Activated CD4-positive, alpha-beta memory T cell treated with anti-CD3 and anti-CD28 coated beads for 36 hours (primary cell): ENCODE measurements at regions not wholly inside any gene's neighbourhood (a gene's known extent, or its start where the extent isn't known, plus 50 kb on each side); places are given as distances from the start of the nearest gene placed in this dataset.

Experiments
- CTCF ChIA-PET: fragments of 350-600 bp; sonication (Branson Sonifier 250); formaldehyde crosslinking; loops from one replicate; lab custom pipeline; 2021; ENCODE audit warnings: antibody characterized with exemption, inconsistent platforms; lab: Charles Lee
- POLR2A ChIA-PET: fragments of 350-600 bp; sonication (Branson Sonifier 250); formaldehyde crosslinking; loops from one replicate; lab custom pipeline; 2021; ENCODE audit warnings: antibody characterized with exemption; lab: Charles Lee
- DNase-seq: peaks from one replicate; pipeline ENCODE4 v3.0.0-alpha.2; 2020
- H3K27ac Mint-ChIP-seq: one replicate; pipeline ENCODE4 v1.8.0; 2021; ENCODE audit warnings: mixed read lengths
- H3K27me3 Mint-ChIP-seq: one replicate; pipeline ENCODE4 v1.8.0; 2021; ENCODE audit warnings: mixed read lengths
- H3K36me3 Mint-ChIP-seq: one replicate; pipeline ENCODE4 v1.8.0; 2021; ENCODE audit warnings: mixed read lengths
- H3K4me1 Mint-ChIP-seq: one replicate; pipeline ENCODE4 v1.8.0; 2021; ENCODE audit warnings: low read depth, mixed read lengths
- H3K4me3 Mint-ChIP-seq: one replicate; pipeline ENCODE4 v1.8.0; 2021; ENCODE audit warnings: mild to moderate bottlenecking, mixed read lengths
- H3K9me3 Mint-ChIP-seq: one replicate; pipeline ENCODE4 v1.8.0; 2021; ENCODE audit warnings: mixed read lengths
- intact Hi-C: fragments of 100-400 bp; cut with micrococcal nuclease; formaldehyde crosslinking; loops from one replicate; pipeline ENCODE4 v1.15.1; 2023

DNA sequence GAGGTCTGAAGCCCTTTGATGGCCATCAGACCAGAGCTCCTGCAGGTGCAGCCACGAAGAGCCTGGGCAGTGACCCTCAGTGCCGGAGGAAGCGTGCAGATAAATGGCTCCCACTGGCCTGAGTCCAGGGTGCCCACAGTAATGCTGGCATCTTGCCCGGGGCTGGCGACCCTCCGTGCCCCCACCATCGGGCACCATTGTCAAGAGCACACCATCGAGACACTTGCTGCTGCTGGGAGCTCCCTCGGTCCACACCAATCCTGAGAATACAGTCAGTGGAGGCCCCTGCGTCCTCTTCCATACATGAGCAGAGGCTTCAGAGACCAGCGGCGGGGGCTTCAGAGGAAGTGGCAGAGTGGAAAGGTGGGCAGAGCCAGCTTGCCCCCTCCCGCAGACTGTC is 1448.3 kb downstream of the BRD1 start:
- Mint-ChIP-seq H3K4me3 (no peak overlapping the region), H3K27me3 (peaks cover 13% of the 10 kb centered on the region), H3K9me3 (peaks cover 5% of the 10 kb centered on the region), H3K36me3 (peaks cover 1% of the 10 kb centered on the region), H3K4me1 (no peaks in the 10 kb centered on the region), H3K27ac (no peak overlapping the region)
- DNase-seq, result no peak
- intact Hi-C loops, result no loop called here
- CTCF ChIA-PET, result no interaction called here
- POLR2A ChIA-PET, result no interaction called here

DNA sequence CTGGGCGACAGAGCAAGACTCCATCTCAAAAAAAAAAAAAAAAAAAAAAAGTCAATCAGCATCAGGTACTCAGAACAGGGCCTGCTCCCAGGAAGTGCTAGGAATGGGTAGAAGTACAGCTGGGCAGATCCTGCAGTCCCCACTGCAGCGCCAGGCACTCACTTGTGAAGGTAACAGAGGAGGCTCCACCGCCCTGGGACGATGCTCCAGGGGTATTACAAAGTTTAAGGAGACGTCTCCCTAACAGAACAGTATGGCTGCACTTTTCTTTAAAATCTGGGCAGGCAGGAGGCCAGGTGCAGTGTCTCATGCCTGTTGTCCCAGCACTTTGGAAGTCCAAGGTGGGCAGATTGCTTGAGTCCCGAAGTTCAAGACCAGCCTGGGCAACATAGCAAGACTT is 1449.0 kb downstream of the BRD1 start:
- CTCF ChIA-PET, result no interaction called here
- no peaks in the 10 kb centered on the region for H3K4me1 Mint-ChIP-seq
- intact Hi-C loops, result no loop called here
- peaks cover 15% of the 10 kb centered on the region for H3K27me3 Mint-ChIP-seq
- H3K27ac Mint-ChIP-seq, result no peak overlapping the region
- H3K4me3 Mint-ChIP-seq, result no peak overlapping the region
- POLR2A ChIA-PET, result no interaction called here
- no peak for DNase-seq
- H3K36me3 Mint-ChIP-seq, result no peaks in the 10 kb centered on the region
- H3K9me3 Mint-ChIP-seq, result no peaks in the 10 kb centered on the region

DNA sequence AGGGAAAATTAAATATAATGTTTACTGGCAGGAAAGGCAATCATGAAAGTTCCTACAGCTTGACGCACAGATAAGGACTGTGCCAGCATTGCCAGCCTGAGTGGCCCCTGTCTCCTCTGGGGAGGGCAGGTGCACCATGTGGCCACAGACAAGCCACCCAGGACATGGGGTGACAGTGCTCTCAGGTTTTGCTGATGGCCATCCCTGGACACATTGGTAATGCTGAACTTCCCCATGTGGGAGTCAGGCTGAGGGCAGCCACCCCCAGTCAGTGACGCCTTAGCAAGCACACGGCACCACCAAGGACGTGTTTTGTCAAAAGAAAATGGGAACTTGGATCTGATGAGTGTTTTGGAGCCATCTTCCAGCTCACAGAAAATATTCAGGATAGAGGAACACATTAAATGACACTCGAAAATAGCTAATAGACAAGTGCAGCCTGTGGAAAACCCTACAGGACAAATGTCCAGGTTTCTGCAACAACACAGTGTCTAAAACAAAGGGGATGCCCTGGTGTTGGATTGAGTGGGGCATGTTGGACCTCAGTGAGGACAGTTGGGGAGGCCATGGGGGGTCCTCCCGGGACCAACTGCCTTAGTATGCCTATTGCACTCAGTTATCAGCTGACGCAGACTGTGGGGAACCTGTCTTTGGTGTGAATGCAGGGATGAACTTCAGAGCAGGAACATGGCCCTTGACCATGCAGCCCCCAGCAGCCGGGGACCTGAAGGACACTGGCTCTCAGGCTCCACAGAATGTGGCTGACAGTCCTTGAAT is 1450.5 kb downstream of the BRD1 start:
- intact Hi-C loops, result no loop called here
- peaks cover 19% of the 10 kb centered on the region for H3K27me3 Mint-ChIP-seq
- no peaks in the 10 kb centered on the region for H3K9me3 Mint-ChIP-seq
- H3K4me3 Mint-ChIP-seq, result no peak overlapping the region
- H3K4me1 Mint-ChIP-seq, result no peaks in the 10 kb centered on the region
- DNase-seq, result no peak
- ChIA-PET CTCF (no interaction called here), POLR2A (no interaction called here)
- H3K36me3 Mint-ChIP-seq, result no peaks in the 10 kb centered on the region
- no peak overlapping the region for H3K27ac Mint-ChIP-seq

DNA sequence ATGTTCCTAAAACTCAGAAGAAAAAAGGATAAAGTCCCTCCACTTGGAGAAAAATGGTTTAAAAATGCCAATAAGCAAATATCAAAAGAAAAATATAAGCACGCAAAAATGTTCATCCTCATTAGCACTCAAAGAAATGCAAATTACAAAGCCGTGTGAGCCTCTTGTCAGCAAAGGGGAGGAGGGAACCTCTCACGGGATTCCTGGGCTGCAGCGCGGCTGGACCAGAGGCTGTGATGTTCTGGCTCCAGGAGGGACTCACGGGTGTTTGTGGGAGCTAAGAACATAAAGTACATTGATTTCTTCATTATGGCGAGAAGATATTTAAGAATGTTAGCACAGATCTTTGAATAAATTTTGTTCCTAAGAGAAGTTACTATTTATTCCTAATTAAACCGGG is 1451.2 kb downstream of the BRD1 start:
- no peaks in the 10 kb centered on the region for H3K9me3 Mint-ChIP-seq
- peaks cover 19% of the 10 kb centered on the region for H3K27me3 Mint-ChIP-seq
- no peak overlapping the region for H3K27ac Mint-ChIP-seq
- no peak for DNase-seq
- H3K4me1 Mint-ChIP-seq, result no peaks in the 10 kb centered on the region
- intact Hi-C loops, result no loop called here
- no peak overlapping the region for H3K4me3 Mint-ChIP-seq
- ChIA-PET POLR2A (no interaction called here), CTCF (no interaction called here)
- no peaks in the 10 kb centered on the region for H3K36me3 Mint-ChIP-seq

DNA sequence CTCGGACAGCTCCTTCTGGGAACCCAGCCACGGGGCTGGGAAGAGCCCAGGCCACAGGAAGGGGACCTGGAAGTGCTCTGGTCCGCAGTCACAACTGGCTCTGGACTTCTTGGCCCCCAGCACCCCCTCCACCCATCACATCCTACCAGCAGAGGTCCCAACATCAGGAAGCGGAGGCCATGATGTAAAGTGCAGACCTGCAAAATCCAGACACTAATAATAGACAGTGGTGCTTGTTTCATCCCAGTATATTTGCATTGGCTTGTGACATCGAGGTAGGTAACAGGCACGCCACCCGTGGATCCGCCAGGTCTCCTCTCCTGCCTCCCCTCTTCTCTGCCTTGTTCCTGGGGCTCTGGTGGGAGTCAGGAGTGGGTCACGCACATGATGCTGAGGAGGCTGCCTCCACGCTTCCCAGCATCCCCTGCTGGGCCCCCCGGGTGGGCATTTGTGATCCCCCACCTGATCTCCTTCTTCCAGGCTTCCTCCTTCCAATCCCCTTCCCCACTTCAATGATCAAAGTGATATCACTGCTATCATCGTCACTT is 1454.0 kb downstream of the BRD1 start:
- Mint-ChIP-seq H3K9me3 (no peaks in the 10 kb centered on the region), H3K4me3 (no peak overlapping the region), H3K36me3 (no peaks in the 10 kb centered on the region), H3K4me1 (no peaks in the 10 kb centered on the region), H3K27me3 (peaks cover 18% of the 10 kb centered on the region), H3K27ac (no peak overlapping the region)
- POLR2A ChIA-PET, result no interaction called here
- CTCF ChIA-PET, result no interaction called here
- no peak for DNase-seq
- intact Hi-C loops, result no loop called here

DNA sequence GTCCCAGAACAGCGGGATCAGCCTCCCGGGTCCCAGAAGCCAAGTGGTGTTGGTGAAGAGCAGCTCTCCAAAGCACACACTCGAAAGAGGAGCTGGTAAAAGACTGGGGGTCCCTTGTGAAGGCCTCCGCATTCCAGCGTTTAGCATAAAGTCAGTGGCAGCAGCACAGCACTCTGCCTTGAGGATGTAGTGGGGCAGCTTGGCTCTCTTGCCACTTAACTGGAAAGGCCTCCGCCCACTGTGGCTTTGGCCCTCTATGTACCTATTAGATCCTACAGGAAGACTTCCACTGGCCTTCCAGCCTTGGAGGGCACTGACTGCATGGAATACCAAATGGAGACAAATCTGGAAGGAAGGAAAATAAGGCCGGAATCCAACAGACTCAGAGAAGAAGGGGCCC is 1455.3 kb downstream of the BRD1 start:
- intact Hi-C loops, result no loop called here
- no peak overlapping the region for H3K4me3 Mint-ChIP-seq

DNA sequence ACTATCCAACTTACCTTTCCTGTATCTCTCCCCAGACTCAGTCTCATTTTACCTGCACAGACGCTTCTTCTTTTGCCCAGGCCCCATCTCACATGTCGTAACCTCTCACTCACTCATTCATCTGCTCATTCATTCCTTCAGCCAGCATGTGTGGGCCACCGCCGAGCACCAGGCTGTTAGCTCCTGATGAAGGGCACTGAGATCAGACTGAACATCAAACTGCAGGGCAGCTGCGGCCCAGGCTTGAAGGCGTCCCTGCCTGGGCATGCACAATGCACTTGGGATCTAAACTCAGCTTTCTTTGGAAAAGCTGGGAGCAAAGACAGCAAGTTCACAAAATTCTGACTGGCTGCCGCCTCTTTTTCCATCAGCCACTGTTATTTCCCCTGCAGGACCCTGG is 1456.3 kb downstream of the BRD1 start:
- intact Hi-C loops, result no loop called here
- CTCF ChIA-PET, result no interaction called here
- no peak overlapping the region for H3K4me3 Mint-ChIP-seq
- H3K27me3 Mint-ChIP-seq, result peaks cover 11% of the 10 kb centered on the region
- POLR2A ChIA-PET, result no interaction called here
- H3K9me3 Mint-ChIP-seq, result no peaks in the 10 kb centered on the region
- DNase-seq, result no peak
- H3K27ac Mint-ChIP-seq, result no peak overlapping the region
- no peaks in the 10 kb centered on the region for H3K36me3 Mint-ChIP-seq
- H3K4me1 Mint-ChIP-seq, result no peaks in the 10 kb centered on the region

More for the DNA sequence above, 1455.3 kb downstream of the BRD1 start:
- Mint-ChIP-seq H3K4me1 (no peaks in the 10 kb centered on the region), H3K36me3 (no peaks in the 10 kb centered on the region), H3K27ac (no peak overlapping the region), H3K27me3 (peaks cover 17% of the 10 kb centered on the region), H3K9me3 (no peaks in the 10 kb centered on the region)
- CTCF ChIA-PET, result no interaction called here
- POLR2A ChIA-PET, result no interaction called here
- no peak for DNase-seq

DNA sequence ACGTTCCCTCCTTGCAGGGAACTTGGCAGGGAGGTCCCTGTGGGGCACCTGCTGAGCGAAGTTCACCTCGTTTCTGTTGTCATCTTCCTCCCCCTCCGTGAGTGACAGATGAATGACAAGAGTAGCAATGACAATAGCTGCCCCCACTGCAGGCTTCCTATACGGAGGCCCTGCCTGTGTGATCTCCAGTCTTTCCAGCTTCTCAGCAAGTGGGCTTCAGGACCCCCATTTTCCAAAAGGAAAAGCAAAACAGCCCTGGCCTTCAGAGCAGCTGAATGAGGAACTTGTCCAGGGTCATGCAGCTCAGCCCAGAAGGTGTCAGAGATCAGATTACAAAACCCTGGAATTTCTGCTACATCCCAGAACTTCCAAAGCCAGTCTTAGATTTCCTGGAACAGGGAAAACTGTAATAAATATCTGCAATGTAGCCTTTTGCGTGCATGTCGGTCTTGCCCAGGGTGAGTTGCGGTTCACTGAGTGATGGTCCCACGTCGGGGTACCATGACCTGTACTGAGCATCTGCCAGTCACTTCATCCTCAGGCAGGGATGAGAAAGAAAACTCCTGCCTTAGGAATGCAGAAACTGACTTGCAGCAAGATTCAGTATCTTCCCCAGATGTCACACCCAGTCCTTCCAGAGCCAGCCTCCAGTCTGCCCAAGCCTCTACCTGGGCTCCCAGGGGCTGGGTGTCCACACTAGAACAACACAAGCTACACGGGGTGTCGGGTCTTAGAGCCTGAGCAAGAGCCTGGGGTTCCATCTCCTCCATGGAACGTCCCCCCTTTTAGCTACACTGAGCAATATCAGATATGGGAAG is 1457.0 kb downstream of the BRD1 start:
- H3K4me3 Mint-ChIP-seq, result no peak overlapping the region
- H3K4me1 Mint-ChIP-seq, result no peaks in the 10 kb centered on the region
- POLR2A ChIA-PET, result no interaction called here
- no peaks in the 10 kb centered on the region for H3K36me3 Mint-ChIP-seq
- peaks cover 9% of the 10 kb centered on the region for H3K27me3 Mint-ChIP-seq
- H3K27ac Mint-ChIP-seq, result no peak overlapping the region
- no peaks in the 10 kb centered on the region for H3K9me3 Mint-ChIP-seq
- intact Hi-C loops, result no loop called here
- CTCF ChIA-PET, result no interaction called here
- DNase-seq, result no peak

DNA sequence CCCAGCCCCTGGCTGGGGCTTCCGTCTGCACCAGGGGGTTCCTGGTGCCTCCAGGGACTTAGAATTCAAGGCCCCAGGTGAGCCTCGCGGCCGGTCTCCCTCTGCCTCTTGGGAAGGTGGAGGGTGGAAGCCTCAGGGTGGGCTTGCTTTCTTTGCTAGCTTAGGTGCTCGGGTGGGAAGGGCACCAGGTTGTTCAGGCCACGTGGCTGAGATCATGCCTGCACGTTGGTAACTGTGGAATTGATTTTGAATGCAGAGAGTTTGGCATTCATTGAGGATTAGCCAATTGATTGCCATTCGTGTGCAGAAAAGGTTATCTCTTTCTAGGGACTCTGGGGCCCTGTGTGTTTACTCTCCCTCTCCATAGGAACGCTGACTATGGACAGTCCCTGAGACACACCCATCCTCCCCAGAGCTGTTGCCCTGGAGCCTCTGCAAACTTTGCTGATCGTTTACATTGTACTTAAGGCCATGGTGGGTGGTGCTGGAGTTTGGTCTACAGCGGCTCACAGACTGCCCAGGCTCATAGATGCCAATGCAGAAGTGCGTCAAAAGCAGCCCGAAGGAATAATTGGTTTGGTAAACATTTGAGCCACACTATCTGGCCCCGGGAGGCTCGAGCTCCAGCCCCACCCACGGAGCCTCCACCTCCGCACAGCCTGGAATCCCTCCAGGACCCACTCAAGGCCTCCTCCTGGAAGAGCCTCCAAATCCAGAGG is 1457.7 kb downstream of the BRD1 start:
- ChIA-PET CTCF (no interaction called here), POLR2A (no interaction called here)
- DNase-seq, result no peak
- H3K4me1 Mint-ChIP-seq, result no peaks in the 10 kb centered on the region
- H3K4me3 Mint-ChIP-seq, result no peak overlapping the region
- no peaks in the 10 kb centered on the region for H3K9me3 Mint-ChIP-seq
- H3K27me3 Mint-ChIP-seq, result peaks cover 8% of the 10 kb centered on the region
- no peaks in the 10 kb centered on the region for H3K36me3 Mint-ChIP-seq
- intact Hi-C loops, result no loop called here
- no peak overlapping the region for H3K27ac Mint-ChIP-seq

DNA sequence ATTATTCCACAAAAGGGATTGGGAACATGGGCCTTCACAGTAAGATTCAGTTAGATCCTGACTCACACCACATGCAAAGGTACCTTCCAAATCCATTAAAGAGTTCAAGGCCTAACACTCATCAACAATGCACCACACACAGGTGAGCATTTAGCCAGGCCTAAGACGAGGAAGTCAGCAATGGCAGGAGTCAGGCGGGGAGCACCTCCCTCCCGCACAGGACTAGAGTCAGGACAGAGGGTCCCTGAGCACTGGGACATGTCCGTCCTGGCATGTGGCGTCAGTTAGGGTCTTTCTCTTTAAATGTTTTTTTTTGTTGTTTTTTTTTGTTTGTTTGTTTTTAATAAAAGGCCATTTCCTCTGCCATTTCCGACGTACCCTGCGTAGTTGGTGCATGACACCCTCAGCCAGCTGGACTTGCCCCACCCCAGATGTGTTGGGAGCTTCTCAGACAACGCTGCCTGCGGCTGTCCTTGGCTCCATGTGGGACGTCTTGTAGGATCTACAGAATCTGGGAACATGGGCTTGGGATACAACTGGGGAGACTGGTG is 1458.6 kb downstream of the BRD1 start:
- no peaks in the 10 kb centered on the region for H3K36me3 Mint-ChIP-seq
- no peaks in the 10 kb centered on the region for H3K9me3 Mint-ChIP-seq
- no peak for DNase-seq
- ChIA-PET POLR2A (no interaction called here), CTCF (no interaction called here)
- intact Hi-C loops, result no loop called here
- peaks cover 8% of the 10 kb centered on the region for H3K27me3 Mint-ChIP-seq
- H3K27ac Mint-ChIP-seq, result no peak overlapping the region
- H3K4me1 Mint-ChIP-seq, result no peaks in the 10 kb centered on the region
- H3K4me3 Mint-ChIP-seq, result no peak overlapping the region

DNA sequence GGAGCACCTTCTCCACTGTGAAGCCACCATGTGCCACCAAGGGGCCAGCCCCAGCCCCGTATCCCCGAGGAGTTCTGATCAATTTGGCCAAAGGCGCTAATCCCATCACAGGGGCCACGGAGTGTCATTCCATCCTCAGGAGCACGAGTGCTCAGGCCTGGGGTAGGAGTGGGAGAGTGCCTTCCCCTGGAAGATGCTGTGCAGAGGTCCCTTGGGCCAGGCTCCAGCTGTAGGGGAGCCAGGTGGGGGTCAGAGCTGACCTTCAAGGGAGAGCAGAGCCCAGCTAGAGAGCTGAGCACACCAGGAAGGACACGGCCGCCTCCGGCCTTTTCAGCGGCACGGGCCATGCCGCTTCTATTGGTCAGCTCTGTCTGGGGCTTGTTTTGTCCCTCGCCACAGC is 1459.9 kb downstream of the BRD1 start:
- peaks cover 6% of the 10 kb centered on the region for H3K27me3 Mint-ChIP-seq
- no peaks in the 10 kb centered on the region for H3K9me3 Mint-ChIP-seq
- H3K4me3 Mint-ChIP-seq, result no peak overlapping the region
- no peak for DNase-seq
- intact Hi-C loops, result no loop called here
- H3K4me1 Mint-ChIP-seq, result no peaks in the 10 kb centered on the region
- H3K27ac Mint-ChIP-seq, result no peak overlapping the region
- H3K36me3 Mint-ChIP-seq, result no peaks in the 10 kb centered on the region
- POLR2A ChIA-PET, result no interaction called here
- CTCF ChIA-PET, result no interaction called here

DNA sequence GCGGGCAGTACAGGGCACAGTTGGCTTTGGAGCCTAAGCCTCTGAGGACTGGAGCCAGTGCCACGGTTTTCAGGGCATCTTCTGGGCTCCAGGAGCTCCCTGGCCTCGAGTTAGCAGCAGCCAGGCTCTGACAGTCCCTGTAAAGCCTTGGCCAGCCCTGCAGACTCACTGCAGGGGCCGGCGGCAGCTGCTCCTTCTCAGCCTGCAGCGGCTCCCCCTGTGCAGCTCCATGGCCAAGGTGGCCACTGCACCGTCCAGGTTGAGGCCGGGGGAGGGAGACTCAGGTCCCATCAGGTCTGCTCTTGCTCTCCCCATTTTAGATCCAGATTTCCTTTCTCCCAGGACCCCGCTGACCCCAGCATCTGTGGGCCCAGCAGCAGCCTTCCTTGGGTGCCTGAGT is 1461.1 kb downstream of the BRD1 start:
- Mint-ChIP-seq H3K4me1 (no peaks in the 10 kb centered on the region), H3K27ac (no peak overlapping the region), H3K36me3 (no peaks in the 10 kb centered on the region), H3K4me3 (no peak overlapping the region), H3K9me3 (no peaks in the 10 kb centered on the region), H3K27me3 (peaks cover 3% of the 10 kb centered on the region)
- POLR2A ChIA-PET, result no interaction called here
- DNase-seq, result no peak
- CTCF ChIA-PET, result no interaction called here
- intact Hi-C loops, result no loop called here
